Body of pancreas (tissue), 4 donors: ENCODE measurements at regions not wholly inside any gene's neighbourhood (a gene's known extent, or its start where the extent isn't known, plus 50 kb on each side); places are given as distances from the start of the nearest gene placed in this dataset.
"Not testable (repeated sequence)": the region's sequence is repeated elsewhere in the genome, so short reads cannot be mapped to it uniquely, and the experiment has no call there.

Source experiments
- ATAC-seq: fragments of 150-250 bp; one replicate; pipeline ENCODE4 v1.9.1; 2016
- DNase-seq, 4 donors: peaks; one replicate each; pipeline ENCODE4 v3.0.0-alpha.2; 2019
- H3K27ac ChIP-seq, 4 donors: fragments of 200-600 bp; sonication (generic); 1 replicate in 3 of 4; 2 replicates in 1 of 4; pipeline versions ENCODE4 v1.5.1 to v1.6.1; 2016 to 2019; ENCODE audit warnings: mild to moderate bottlenecking in 1 of 4, mixed read lengths in 1 of 4, moderate library complexity in 1 of 4
- H3K27me3 ChIP-seq, 2 donors: fragments of 200-600 bp; sonication (generic); one replicate each; pipeline ENCODE4 v1.6.0; 2016; ENCODE audit warnings: mild to moderate bottlenecking in 1 of 2
- H3K36me3 ChIP-seq, 2 donors: fragments of 200-600 bp; sonication (generic); replicated peaks in 1 of 2; 2 replicates each; pipeline ENCODE4 v1.5.1; 2016; ENCODE audit warnings: low read depth in 2 of 2; ENCODE audit not compliant: insufficient read depth in 1 of 2
- H3K4me1 ChIP-seq: fragments of 200-600 bp; sonication (generic); one replicate; pipeline ENCODE4 v1.6.0; 2016
- H3K4me3 ChIP-seq, 2 donors: fragments of 200-600 bp; sonication (generic); 1 replicate in 1 of 2; 2 replicates in 1 of 2; pipeline ENCODE4 v1.5.1; 2016 to 2019
- H3K9me3 ChIP-seq, 3 donors: fragments of 200-600 bp; sonication (generic); 1 replicate in 2 of 3; 2 replicates in 1 of 3; pipeline ENCODE4 v1.5.1; 2016
- POLR2A ChIP-seq, 3 donors: fragments of 450-650 bp; IDR thresholded peaks; one replicate each; pipeline ENCODE4 v1.6.1; 2016; ENCODE audit warnings: antibody characterized with exemption in 3 of 3, mild to moderate bottlenecking in 2 of 3
- WGBS, 2 donors: methylation state at CpG; one replicate each; pipeline ENCODE4 v1.1.5; 2017; 5-methylcytosine and 5-hydroxymethylcytosine counted together
- intact Hi-C: fragments of 100-400 bp; cut with DNase I; formaldehyde crosslinking; loops from one replicate; pipeline ENCODE4 v1.15.1; 2023
- TF ChIP-seq, protein P1 (sequence below), 7 experiments: fragments of 450-650 bp in 4 of 7; fragments of 200-600 bp in 3 of 7; sonication (generic) in 3 of 7; IDR thresholded peaks; one replicate each; pipeline ENCODE4 v1.5.1; 2016 to 2019; ENCODE audit warnings: antibody characterized with exemption in 7 of 7

DNA sequence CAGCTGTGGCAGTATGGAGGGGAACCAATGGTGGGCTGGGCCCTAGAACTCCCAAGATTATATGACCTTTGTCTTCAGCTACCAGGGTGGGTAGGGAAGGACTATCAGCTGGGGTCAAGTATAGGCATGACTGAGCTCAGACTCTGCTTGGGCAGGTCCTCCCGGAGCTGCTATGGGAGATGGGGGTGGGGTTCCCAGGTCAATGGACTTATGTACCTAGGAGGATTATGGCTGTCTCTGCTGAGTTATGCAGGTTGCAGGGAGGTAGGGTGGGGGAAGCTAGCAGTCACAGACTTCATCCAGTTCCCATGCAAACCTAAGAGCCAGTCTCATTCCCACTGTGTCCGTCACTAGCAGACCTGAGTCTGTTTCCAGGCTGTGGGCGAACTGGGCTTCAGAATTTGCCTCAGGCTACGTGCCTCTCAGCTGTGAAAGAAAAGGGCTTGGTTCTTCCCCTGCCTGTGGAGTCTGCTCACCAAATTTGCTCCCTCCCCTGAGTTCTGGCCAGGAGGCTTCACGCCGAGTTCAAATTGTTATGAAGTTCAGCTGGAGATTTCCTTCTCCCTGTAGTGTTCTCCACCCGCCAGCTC lies 985.8 kb upstream of the NRXN1 start:
- Histone ChIP-seq H3K27ac (no peak overlapping the region), H3K4me3 (no peak overlapping the region), H3K9me3 (no peaks in the 10 kb centered on the region), H3K4me1 (no peaks in the 10 kb centered on the region), H3K27me3 (no peaks in the 10 kb centered on the region), H3K36me3 (no peaks in the 10 kb centered on the region)
- no peak for ATAC-seq
- DNase-seq: no peak
- intact Hi-C loops: no loop called here
- 80 to 87% methylated on average over 3 to 7 of the region's 7 CpGs for WGBS, 2 donors
- TF ChIP-seq, protein P1, sequence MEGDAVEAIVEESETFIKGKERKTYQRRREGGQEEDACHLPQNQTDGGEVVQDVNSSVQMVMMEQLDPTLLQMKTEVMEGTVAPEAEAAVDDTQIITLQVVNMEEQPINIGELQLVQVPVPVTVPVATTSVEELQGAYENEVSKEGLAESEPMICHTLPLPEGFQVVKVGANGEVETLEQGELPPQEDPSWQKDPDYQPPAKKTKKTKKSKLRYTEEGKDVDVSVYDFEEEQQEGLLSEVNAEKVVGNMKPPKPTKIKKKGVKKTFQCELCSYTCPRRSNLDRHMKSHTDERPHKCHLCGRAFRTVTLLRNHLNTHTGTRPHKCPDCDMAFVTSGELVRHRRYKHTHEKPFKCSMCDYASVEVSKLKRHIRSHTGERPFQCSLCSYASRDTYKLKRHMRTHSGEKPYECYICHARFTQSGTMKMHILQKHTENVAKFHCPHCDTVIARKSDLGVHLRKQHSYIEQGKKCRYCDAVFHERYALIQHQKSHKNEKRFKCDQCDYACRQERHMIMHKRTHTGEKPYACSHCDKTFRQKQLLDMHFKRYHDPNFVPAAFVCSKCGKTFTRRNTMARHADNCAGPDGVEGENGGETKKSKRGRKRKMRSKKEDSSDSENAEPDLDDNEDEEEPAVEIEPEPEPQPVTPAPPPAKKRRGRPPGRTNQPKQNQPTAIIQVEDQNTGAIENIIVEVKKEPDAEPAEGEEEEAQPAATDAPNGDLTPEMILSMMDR (IDR thresholded peaks at IDR 0.05): no peak
- TF ChIP-seq POLR2A (IDR thresholded peaks at IDR 0.05): no peak

DNA sequence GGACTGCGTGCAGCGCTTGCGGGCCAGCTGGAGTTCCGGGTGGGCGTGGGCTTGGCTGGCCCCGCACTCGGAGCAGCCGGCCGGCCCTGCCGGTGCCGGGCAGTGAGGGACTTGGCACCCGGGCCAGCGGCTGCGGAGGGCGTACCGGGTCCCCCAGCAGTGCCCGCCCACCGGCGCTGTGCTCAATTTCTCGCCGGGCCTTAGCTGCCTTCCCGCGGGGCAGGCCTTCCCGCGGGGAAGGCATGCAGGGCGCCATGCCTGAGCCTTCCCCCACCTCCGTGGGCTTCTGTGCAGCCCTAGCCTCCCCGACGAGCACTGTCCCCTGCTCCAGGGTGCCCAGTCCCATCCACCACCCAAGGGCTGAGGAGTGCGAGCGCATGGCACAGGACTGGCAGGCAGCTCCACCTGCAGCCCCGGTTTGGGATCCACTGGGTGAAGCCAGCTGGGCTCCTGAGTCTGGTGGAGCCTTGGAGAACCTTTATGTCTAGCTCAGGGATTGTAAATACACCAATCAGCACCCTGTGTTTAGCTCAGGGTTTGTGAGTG lies 975.0 kb upstream of the NRXN1 start:
- DNase-seq, H3K27ac ChIP-seq, H3K36me3 ChIP-seq, H3K9me3 ChIP-seq, H3K4me1 ChIP-seq, intact Hi-C loops, H3K27me3 ChIP-seq, H3K4me3 ChIP-seq, ATAC-seq: not testable (repeated sequence)
- WGBS, 2 donors: 93 to 97% methylated on average over 6 to 16 of the region's 32 CpGs

DNA sequence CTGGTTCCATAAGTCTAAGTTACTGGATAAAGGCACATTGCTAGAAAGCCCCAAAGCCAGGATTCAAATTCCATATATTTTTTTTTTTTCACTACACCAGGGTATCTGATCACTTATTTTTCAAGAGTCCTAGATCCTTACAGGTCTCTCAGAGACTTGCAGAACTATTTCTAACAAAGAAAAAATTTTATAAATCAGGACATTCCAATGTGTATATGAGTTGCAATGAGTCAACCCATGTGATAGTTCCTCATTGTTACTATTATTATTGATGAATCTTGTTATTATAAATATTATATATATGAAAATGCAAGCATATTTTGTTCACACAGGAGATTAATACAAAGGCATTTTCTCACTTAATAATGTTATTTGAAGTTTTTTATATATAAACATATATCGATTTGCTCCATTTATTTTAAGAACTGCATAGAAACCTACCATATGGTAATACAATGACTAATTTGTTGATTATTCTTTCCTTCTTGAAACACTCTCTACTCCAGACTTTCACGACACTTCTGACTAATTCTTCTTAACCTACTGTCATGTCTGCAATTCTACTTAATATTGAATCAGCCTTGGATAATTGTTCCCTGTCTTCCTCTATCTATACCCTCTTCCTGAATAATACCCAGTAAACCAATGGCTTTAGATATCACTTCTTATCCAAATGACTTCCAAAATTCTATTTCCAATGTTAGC lies 968.4 kb upstream of the NRXN1 start:
- no peak overlapping the region for H3K4me3 ChIP-seq
- TF ChIP-seq, protein P1 (IDR thresholded peaks at IDR 0.05): no peak
- TF ChIP-seq POLR2A (IDR thresholded peaks at IDR 0.05): no peak
- H3K27ac ChIP-seq: no peak overlapping the region
- no peaks in the 10 kb centered on the region for H3K27me3 ChIP-seq
- no peaks in the 10 kb centered on the region for H3K9me3 ChIP-seq
- ATAC-seq (no peak), DNase-seq (no peak)
- no peaks in the 10 kb centered on the region for H3K4me1 ChIP-seq
- intact Hi-C loops: no loop called here
- 75 to 82% methylated on average over 2 of the region's 2 CpGs for WGBS, 2 donors
- no peaks in the 10 kb centered on the region for H3K36me3 ChIP-seq

DNA sequence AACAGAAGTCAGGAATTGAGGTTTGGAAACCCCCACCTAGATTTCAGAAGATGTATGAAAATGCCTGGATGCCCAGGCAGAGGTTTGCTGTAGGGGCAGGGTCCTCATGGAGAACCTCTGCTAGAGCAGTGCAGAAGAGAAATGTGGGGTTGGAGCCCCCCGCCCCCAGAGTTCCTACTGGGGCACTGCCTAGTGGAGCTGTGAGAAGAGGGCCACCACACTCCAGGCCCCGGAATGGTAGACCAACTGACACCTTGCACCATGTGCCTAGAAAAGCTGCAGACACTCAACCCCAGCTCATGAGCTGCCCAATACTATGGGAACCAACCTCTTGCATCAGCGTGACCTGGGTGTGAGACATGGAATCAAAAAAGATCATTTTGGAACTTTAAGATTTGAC lies 967.0 kb upstream of the NRXN1 start:
- Histone ChIP-seq H3K36me3 (no peaks in the 10 kb centered on the region), H3K4me3 (no peak overlapping the region), H3K9me3 (no peaks in the 10 kb centered on the region), H3K27me3 (no peaks in the 10 kb centered on the region), H3K4me1 (no peaks in the 10 kb centered on the region), H3K27ac (no peak overlapping the region)
- DNase-seq: no peak
- intact Hi-C loops: no loop called here
- ATAC-seq: no peak
- TF ChIP-seq POLR2A (IDR thresholded peaks at IDR 0.05): no peak
- TF ChIP-seq, protein P1 (IDR thresholded peaks at IDR 0.05): no peak
- 83 to 85% methylated on average over 3 of the region's 3 CpGs for WGBS, 2 donors

DNA sequence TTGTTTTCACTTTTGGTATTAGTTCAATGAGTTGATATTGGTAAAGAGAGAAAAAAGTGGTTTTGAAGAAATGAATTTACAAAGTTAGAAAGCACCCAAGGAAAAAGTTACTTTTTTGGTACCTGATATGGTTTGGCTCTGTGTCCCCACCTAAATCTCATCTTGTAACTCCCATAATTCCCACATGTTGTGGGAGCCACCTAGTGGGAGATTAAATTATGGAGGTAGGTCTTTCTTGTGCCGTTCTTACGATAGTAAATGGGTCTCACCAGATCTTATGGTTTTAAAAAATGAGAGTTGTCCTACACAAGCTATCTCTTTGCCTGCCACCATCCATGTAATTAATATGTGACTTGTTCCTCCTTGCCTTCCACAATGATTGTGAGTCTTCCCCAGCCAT lies 965.6 kb upstream of the NRXN1 start:
- 81 to 100% methylated on average over 2 of the region's 2 CpGs for WGBS, 2 donors
- intact Hi-C loops: no loop called here
- Histone ChIP-seq H3K36me3 (no peaks in the 10 kb centered on the region), H3K27ac (no peak overlapping the region), H3K27me3 (no peaks in the 10 kb centered on the region), H3K9me3 (no peaks in the 10 kb centered on the region), H3K4me1 (no peaks in the 10 kb centered on the region), H3K4me3 (no peak overlapping the region)
- TF ChIP-seq, protein P1 (IDR thresholded peaks at IDR 0.05): no peak
- no peak for TF ChIP-seq POLR2A (IDR thresholded peaks at IDR 0.05)
- ATAC-seq (no peak), DNase-seq (no peak)
